H1 (cell line): ENCODE measurements at regions not wholly inside any gene's neighbourhood (a gene's known extent, or its start where the extent isn't known, plus 50 kb on each side); places are given as distances from the start of the nearest gene placed in this dataset.
A peak's percentile ranks its signal among the peaks of the same experiment; 100 is the strongest.

Source experiments
- CTCF ChIA-PET: fragments of 300-600 bp; sonication (Branson Sonifier 250); formaldehyde crosslinking; loops from one replicate; lab custom pipeline; 2021; ENCODE audit not compliant: partially characterized antibody; lab: Charles Lee
- POLR2A ChIA-PET: fragments of 300-600 bp; sonication (Branson Sonifier 250); formaldehyde crosslinking; loops from one replicate; lab custom pipeline; 2021; ENCODE audit warnings: inconsistent platforms; ENCODE audit not compliant: partially characterized antibody; lab: Charles Lee
- DNase-seq, 2 experiments: peaks; one replicate each; pipeline versions ENCODE4 v3.0.0 to v3.0.0-alpha.2; 2010 to 2022; ENCODE audit warnings: low spot score in 2 of 2, low read depth in 1 of 2, mixed read lengths in 1 of 2
- FAIRE-seq: peaks from 2 replicates; lab custom pipeline; 2011; peaks lifted over from hg19 to GRCh38; lab: Jason Lieb, UNC
- H2AFZ ChIP-seq: 2 replicates; pipeline ENCODE4 v1.8.1; 2012; ENCODE audit warnings: low read length, inconsistent platforms
- H2AK5ac ChIP-seq: 2 replicates; pipeline ENCODE4 v1.6.1; 2013; ENCODE audit warnings: low read depth, low read length
- H2BK120ac ChIP-seq: replicated peaks from 2 replicates; pipeline ENCODE3; 2013; ENCODE audit warnings: low read depth, low read length, inconsistent platforms
- H2BK12ac ChIP-seq: 2 replicates; pipeline ENCODE4 v1.6.1; 2013; ENCODE audit warnings: low read depth, low read length
- H2BK15ac ChIP-seq: 2 replicates; pipeline ENCODE4 v1.6.1; 2013; ENCODE audit warnings: low read length
- H2BK20ac ChIP-seq: 2 replicates; pipeline ENCODE4 v1.6.1; 2013; ENCODE audit warnings: low read length
- H2BK5ac ChIP-seq: 2 replicates; pipeline ENCODE4 v1.6.1; 2013; ENCODE audit warnings: low read depth, low read length
- H3K14ac ChIP-seq: 2 replicates; pipeline ENCODE4 v1.6.1; 2013; ENCODE audit warnings: inconsistent platforms; ENCODE audit not compliant: insufficient read length
- H3K18ac ChIP-seq: 2 replicates; pipeline ENCODE4 v1.6.1; 2013; ENCODE audit warnings: low read length; ENCODE audit errors: extremely low read depth
- H3K23ac ChIP-seq: 2 replicates; pipeline ENCODE4 v1.6.1; 2013; ENCODE audit warnings: inconsistent platforms; ENCODE audit not compliant: insufficient read length
- H3K23me2 ChIP-seq: 2 replicates; pipeline ENCODE4 v1.6.1; 2013; ENCODE audit warnings: low read depth, low read length
- H3K27ac ChIP-seq: 2 replicates; pipeline ENCODE4 v1.6.1; 2011; ENCODE audit warnings: low read depth, low read length, inconsistent platforms
- H3K27me3 ChIP-seq, 4 experiments: replicated peaks in 1 of 4; 1 replicate in 1 of 4; 2 replicates in 3 of 4; pipeline versions ENCODE4 v1.6.1 to v1.8.1; 2011 to 2013; ENCODE audit warnings: low read length in 3 of 4, mild to moderate bottlenecking in 3 of 4, inconsistent platforms in 2 of 4, mixed read lengths in 2 of 4, moderate library complexity in 1 of 4; ENCODE audit not compliant: control insufficient read depth in 3 of 4, insufficient read depth in 3 of 4; ENCODE audit errors: extremely low read depth in 1 of 4
- H3K36me3 ChIP-seq, 4 experiments: 2 replicates each; pipeline versions ENCODE4 v1.6.1 to v1.8.1; 2011 to 2013; ENCODE audit warnings: mild to moderate bottlenecking in 4 of 4, low read length in 3 of 4, moderate library complexity in 2 of 4, control low read depth in 1 of 4, inconsistent platforms in 1 of 4; ENCODE audit not compliant: insufficient read depth in 4 of 4, control insufficient read depth in 2 of 4
- H3K4ac ChIP-seq: replicated peaks from 2 replicates; pipeline ENCODE3; 2013; ENCODE audit warnings: low read length, low read depth, mixed read lengths, inconsistent platforms; ENCODE audit not compliant: insufficient read length
- H3K4me1 ChIP-seq, 4 experiments: replicated peaks in 1 of 4; 1 replicate in 1 of 4; 2 replicates in 3 of 4; pipeline versions ENCODE4 v1.6.1 to v1.8.1; 2011 to 2013; ENCODE audit warnings: low read length in 3 of 4, inconsistent platforms in 2 of 4, mixed read lengths in 1 of 4; ENCODE audit not compliant: insufficient read depth in 4 of 4, control insufficient read depth in 3 of 4
- H3K4me2 ChIP-seq, 2 experiments: 2 replicates each; pipeline versions ENCODE4 v1.6.1 to v1.8.1; 2011 to 2013; ENCODE audit warnings: low read depth in 2 of 2, low read length in 2 of 2, control low read depth in 1 of 2, inconsistent platforms in 1 of 2, mild to moderate bottlenecking in 1 of 2; ENCODE audit not compliant: insufficient read depth in 1 of 2
- H3K4me3 ChIP-seq, 4 experiments: fragments of 200-600, 300-600 bp in 1 of 4; sonication (generic), shearing (Covaris generic), sonication (Bioruptor Twin) in 1 of 4; 2 replicates each; pipeline versions ENCODE4 v1.5.1 to v1.8.1; 2011 to 2016; ENCODE audit warnings: low read length in 4 of 4, low read depth in 3 of 4, control low read depth in 2 of 4, inconsistent platforms in 2 of 4, mild to moderate bottlenecking in 2 of 4, mixed read lengths in 1 of 4, moderate library complexity in 1 of 4; ENCODE audit not compliant: insufficient read depth in 2 of 4; ENCODE audit errors: extremely low read depth in 1 of 4
- H3K56ac ChIP-seq: replicated peaks from 2 replicates; pipeline ENCODE3; 2013; ENCODE audit warnings: low read depth, mild to moderate bottlenecking, mixed read lengths, low read length, inconsistent platforms; ENCODE audit not compliant: insufficient read length
- H3K79me1 ChIP-seq: 2 replicates; pipeline ENCODE4 v1.6.1; 2013; ENCODE audit warnings: low read depth, low read length, control low read depth
- H3K79me2 ChIP-seq, 2 experiments: 2 replicates each; pipeline versions ENCODE4 v1.6.1 to v1.8.1; 2012 to 2013; ENCODE audit warnings: low read length in 2 of 2, mild to moderate bottlenecking in 2 of 2, inconsistent platforms in 1 of 2; ENCODE audit not compliant: insufficient read depth in 2 of 2, control insufficient read depth in 1 of 2
- H3K9ac ChIP-seq, 4 experiments: replicated peaks in 1 of 4; 1 replicate in 1 of 4; 2 replicates in 3 of 4; pipeline versions ENCODE4 v1.6.1 to v1.8.1; 2011 to 2013; ENCODE audit warnings: low read depth in 3 of 4, low read length in 3 of 4, control low read depth in 2 of 4, mild to moderate bottlenecking in 2 of 4, moderate library complexity in 2 of 4, inconsistent platforms in 1 of 4; ENCODE audit errors: extremely low read depth in 1 of 4
- H3K9me3 ChIP-seq, 2 experiments: 2 replicates each; pipeline versions ENCODE4 v1.6.1 to v1.8.1; 2012 to 2013; ENCODE audit warnings: mild to moderate bottlenecking in 2 of 2, moderate library complexity in 2 of 2, control low read depth in 1 of 2, inconsistent platforms in 1 of 2, low read depth in 1 of 2, low read length in 1 of 2, mixed read lengths in 1 of 2; ENCODE audit not compliant: insufficient read depth in 2 of 2
- H4K20me1 ChIP-seq, 2 experiments: replicated peaks in 1 of 2; 2 replicates each; pipeline versions ENCODE3 to v1.8.1; 2011 to 2013; ENCODE audit warnings: inconsistent platforms in 2 of 2, low read length in 2 of 2, mild to moderate bottlenecking in 1 of 2; ENCODE audit not compliant: insufficient read depth in 2 of 2, control insufficient read depth in 1 of 2
- H4K5ac ChIP-seq: 2 replicates; pipeline ENCODE4 v1.6.1; 2013; ENCODE audit warnings: low read length, low read depth, mixed read lengths, inconsistent platforms; ENCODE audit not compliant: insufficient read length
- H4K8ac ChIP-seq: 2 replicates; pipeline ENCODE4 v1.8.0; 2013; ENCODE audit warnings: mild to moderate bottlenecking, moderate library complexity, low read length, inconsistent platforms; ENCODE audit not compliant: insufficient read depth; ENCODE audit errors: extremely low read depth
- H4K91ac ChIP-seq: replicated peaks from 2 replicates; pipeline ENCODE3; 2013; ENCODE audit warnings: low read length, mixed read lengths, inconsistent platforms; ENCODE audit not compliant: insufficient read length
- BRCA1 ChIP-seq: IDR thresholded peaks from 2 replicates; pipeline ENCODE4 v1.6.1; 2012; ENCODE audit warnings: low read depth, low read length, improper control_type of control experiment
- CEBPB ChIP-seq: IDR thresholded peaks from 2 replicates; pipeline ENCODE4 v1.6.1; 2012; ENCODE audit warnings: low read depth, low read length
- GABPA ChIP-seq: IDR thresholded peaks from 2 replicates; pipeline ENCODE4 v1.6.1; 2011; ENCODE audit warnings: mild to moderate bottlenecking, low read length, moderate library complexity, borderline replicate concordance; ENCODE audit not compliant: insufficient read depth
- HDAC6 ChIP-seq: IDR thresholded peaks from one replicate; pipeline ENCODE4 v1.7.1; 2012; ENCODE audit warnings: low read depth, mild to moderate bottlenecking, inconsistent platforms, low read length, moderate library complexity
- MAX ChIP-seq: IDR thresholded peaks from 2 replicates; pipeline ENCODE4 v1.6.1; 2012; ENCODE audit warnings: inconsistent platforms
- RBBP5 ChIP-seq: IDR thresholded peaks from 2 replicates; pipeline ENCODE4 v1.7.1; 2012; ENCODE audit warnings: low read depth, mild to moderate bottlenecking, inconsistent platforms, low read length, moderate library complexity, borderline replicate concordance
- SRF ChIP-seq: IDR thresholded peaks from 2 replicates; pipeline ENCODE4 v1.6.1; 2011; ENCODE audit warnings: mild to moderate bottlenecking, low read depth, low read length, moderate library complexity
- TBP ChIP-seq: IDR thresholded peaks from 2 replicates; pipeline ENCODE4 v1.6.1; 2011; ENCODE audit warnings: low read depth, low read length, improper control_type of control experiment
- WGBS, 2 experiments: shearing (Covaris generic) in 1 of 2; methylation state at CpG; one replicate each; pipeline versions ENCODE4 v1.1.6 to v1.1.7; 2013 to 2015; ENCODE audit warnings: low lambda C conversion rate in 2 of 2, mixed read lengths in 2 of 2, inconsistent platforms in 1 of 2, low coverage in 1 of 2, missing lambda C conversion rate in 1 of 2; ENCODE audit not compliant: insufficient replicate concordance in 2 of 2, insufficient coverage in 1 of 2, insufficient read length in 1 of 2; ENCODE audit errors: extremely low coverage in 1 of 2, missing lambda C conversion rate in 1 of 2; 5-methylcytosine and 5-hydroxymethylcytosine counted together

- Histone ChIP-seq H2BK15ac (no peak overlapping the region), H3K27me3 (peaks cover 6 to 23% (median 18%) of the 10 kb centered on the region in 4 experiments; a peak in 6 of 7 replicates)
Observed at GRCh38 chr21:38664315-38664714, 141.4 kb upstream of the ETS2 start.

More at GRCh38 chr21:38664315-38664714, 141.4 kb upstream of the ETS2 start:
- Histone ChIP-seq H2BK120ac (no peak overlapping the region), H2BK12ac (no peak overlapping the region), H3K4me2 (peak overlapping the region in 1 of 2 experiments; percentile 19; a peak in 1 of 4 replicates), H3K9ac (no peak overlapping the region), H3K4me3 (no peak overlapping the region), H2BK5ac (no peak overlapping the region), H3K79me1 (no peaks in the 10 kb centered on the region), H4K91ac (no peak overlapping the region), H4K5ac (no peak overlapping the region), H2BK20ac (no peak overlapping the region), H3K23me2 (peaks cover 18% of the 10 kb centered on the region; the same call in 1 of the 2 replicates), H3K56ac (no peak overlapping the region), H2AK5ac (no peak overlapping the region), H3K18ac (no peak overlapping the region), H4K8ac (no peak overlapping the region), H3K27ac (no peak overlapping the region), H2AFZ (peak overlapping the region; percentile 89), H3K14ac (no peak overlapping the region), H3K9me3 (no peaks in the 10 kb centered on the region), H3K23ac (no peak overlapping the region), H3K36me3 (no peaks in the 10 kb centered on the region), H4K20me1 (no peaks in the 10 kb centered on the region), H3K79me2 (no peaks in the 10 kb centered on the region), H3K4ac (no peak overlapping the region), H3K4me1 (peaks cover 3 to 16% (median 6%) of the 10 kb centered on the region in 4 experiments; a peak in 6 of 7 replicates)
- TF ChIP-seq HDAC6 = no peak
- TF ChIP-seq GABPA = no peak
- TF ChIP-seq CEBPB = no peak
- TF ChIP-seq BRCA1 = no peak
- TF ChIP-seq MAX = no peak
- TF ChIP-seq SRF = no peak
- TF ChIP-seq RBBP5 = no peak
- TF ChIP-seq TBP = no peak
- CTCF ChIA-PET = interaction anchor here (1.3 kb wide), 1 partner anchor 35 kb away, joined by 4 read pairs; no protein-coding TSS in a partner anchor
- DNase-seq = no peak
- 58% methylated on average over 4 of the region's 4 CpGs; no CpG with 5 or more reads in 1 of the 2 experiments for WGBS, 2 experiments
- no peak for FAIRE-seq
- POLR2A ChIA-PET = interaction anchor here (1.2 kb wide), 2 partner anchors 10 to 13 kb away, joined by 3 to 5 read pairs; no protein-coding TSS in a partner anchor
